ENCODE measurements at regions not wholly inside any gene's neighbourhood (a gene's known extent, or its start where the extent isn't known, plus 50 kb on each side); places are given as distances from the start of the nearest gene placed in this dataset.

DNA sequence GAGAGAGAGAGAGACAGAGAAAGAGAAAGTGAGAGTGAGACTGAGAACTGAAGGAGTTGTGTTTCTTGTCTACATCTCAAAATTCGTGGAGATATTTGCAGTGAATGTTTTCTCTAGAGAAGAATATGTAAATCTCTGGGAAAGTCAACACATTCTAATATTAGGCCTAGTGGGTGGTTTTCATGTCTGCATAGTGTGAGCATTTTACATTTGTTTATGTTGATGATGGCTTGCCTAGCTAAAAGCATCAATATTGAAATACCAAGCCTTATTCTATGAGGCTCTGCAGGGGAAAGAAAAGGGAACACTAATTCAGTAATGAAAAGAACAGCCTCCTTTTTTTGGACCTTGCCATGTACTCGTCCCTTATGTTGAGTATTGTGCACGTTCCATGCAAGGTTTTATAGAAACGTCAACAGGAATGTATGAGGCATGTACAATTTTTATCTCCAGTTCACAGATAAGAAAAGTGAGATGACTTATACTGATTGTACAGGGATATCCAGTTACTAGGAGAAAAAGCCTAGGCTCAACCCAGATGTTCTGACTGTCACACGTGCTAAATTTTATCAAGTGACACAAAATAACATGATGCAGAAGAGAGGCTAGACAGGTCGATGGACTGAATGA, 1288.9 kb upstream of the SLC10A2 start:
- no peak overlapping the region for H3K4me3 ChIP-seq (ENCODE audit: low read depth, low read length)
- no peak for DNase-seq (ENCODE audit: low read depth)

GRCh38 chr13:104327211-104327610, 1261.0 kb upstream of the SLC10A2 start:
- no peak for DNase-seq (ENCODE audit: low read depth)
- no peak overlapping the region for H3K4me3 ChIP-seq (ENCODE audit: low read depth, low read length)

DNA sequence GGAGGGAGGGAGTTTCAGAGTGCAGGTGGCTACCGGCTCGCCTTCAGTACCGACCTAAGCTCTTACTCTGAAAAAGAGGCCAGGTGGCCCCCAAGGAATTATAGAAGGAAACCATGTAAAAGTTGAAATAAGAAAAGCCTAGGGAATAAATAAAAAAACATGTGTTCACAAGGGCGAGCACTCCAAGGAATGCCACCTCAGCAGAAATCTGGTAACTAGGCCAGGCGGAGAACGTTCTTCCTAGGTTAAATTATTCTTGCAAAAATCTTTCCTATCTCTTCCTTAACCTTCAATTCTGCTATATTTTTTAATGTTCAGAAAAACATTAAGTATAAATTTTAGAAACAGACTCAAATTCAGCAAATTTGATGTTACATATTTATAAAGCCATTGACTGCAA, 1260.3 kb upstream of the SLC10A2 start:
- no peak overlapping the region for H3K4me3 ChIP-seq (ENCODE audit: low read depth, low read length)
- DNase-seq (ENCODE audit: low read depth), result no peak

DNA sequence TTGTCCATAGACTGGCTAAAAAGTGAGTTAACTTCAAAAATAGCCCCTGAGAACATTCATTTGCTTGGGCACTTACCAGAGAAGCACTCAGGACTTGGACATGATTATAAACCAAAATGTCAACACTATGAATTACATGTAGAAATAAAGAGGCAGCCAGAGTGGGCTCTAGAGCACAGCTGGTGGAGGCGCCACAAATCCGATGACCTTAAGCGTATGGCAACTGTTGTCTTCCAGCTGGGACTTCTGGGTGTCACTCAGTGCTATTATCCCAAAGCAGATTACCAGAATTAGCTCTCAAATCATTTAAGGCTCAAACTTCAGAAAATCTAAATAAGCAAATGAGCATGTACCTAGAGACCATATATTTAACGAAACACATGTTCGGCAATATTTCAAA, 1255.5 kb upstream of the SLC10A2 start:
- DNase-seq (ENCODE audit: low read depth), result no peak

GRCh38 chr13:104320446-104320845, 1254.2 kb upstream of the SLC10A2 start:
- no peak for DNase-seq (ENCODE audit: low read depth)
- no peak overlapping the region for H3K4me3 ChIP-seq (ENCODE audit: low read depth, low read length)

More for the DNA sequence above, 1255.5 kb upstream of the SLC10A2 start:
- no peak overlapping the region for H3K4me3 ChIP-seq (ENCODE audit: low read depth, low read length)

DNA sequence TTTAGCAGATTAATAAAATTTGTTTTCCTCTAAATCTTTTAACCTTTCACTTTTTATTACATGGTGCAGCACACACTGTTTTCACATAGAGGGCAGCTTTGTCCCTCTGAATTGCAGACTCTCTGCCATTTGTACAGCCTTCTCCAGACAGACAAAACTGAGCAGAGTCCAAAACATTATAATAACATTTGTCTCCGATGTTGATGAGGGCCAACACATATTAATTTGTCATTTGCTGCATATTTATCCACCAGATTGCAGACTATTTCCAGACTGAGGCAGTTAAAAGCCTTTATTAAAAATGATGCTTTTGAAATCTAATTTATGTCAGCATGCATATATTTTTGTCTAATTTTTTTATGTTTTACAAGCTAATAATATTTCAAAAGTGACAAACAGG, 1251.9 kb upstream of the SLC10A2 start:
- no peak for DNase-seq (ENCODE audit: low read depth)
- no peak overlapping the region for H3K4me3 ChIP-seq (ENCODE audit: low read depth, low read length)

GRCh38 chr13:104315606-104316005, 1249.4 kb upstream of the SLC10A2 start:
- H3K4me3 ChIP-seq (ENCODE audit: low read depth, low read length), result no peak overlapping the region

GRCh38 chr13:104314926-104315535, 1248.8 kb upstream of the SLC10A2 start:
- no peak overlapping the region for H3K4me3 ChIP-seq (ENCODE audit: low read depth, low read length)

More at GRCh38 chr13:104315606-104316005, 1249.4 kb upstream of the SLC10A2 start:
- DNase-seq (ENCODE audit: low read depth), result peak; percentile 93

GRCh38 chr13:104314321-104314720, 1248.1 kb upstream of the SLC10A2 start:
- DNase-seq (ENCODE audit: low read depth), result no peak

More at GRCh38 chr13:104314926-104315535, 1248.8 kb upstream of the SLC10A2 start:
- DNase-seq (ENCODE audit: low read depth), result no peak

GRCh38 chr13:104310861-104311260, 1244.6 kb upstream of the SLC10A2 start:
- no peak for DNase-seq (ENCODE audit: low read depth)
- no peak overlapping the region for H3K4me3 ChIP-seq (ENCODE audit: low read depth, low read length)

More at GRCh38 chr13:104314321-104314720, 1248.1 kb upstream of the SLC10A2 start:
- H3K4me3 ChIP-seq (ENCODE audit: low read depth, low read length), result no peak overlapping the region

GRCh38 chr13:104309431-104309830, 1243.2 kb upstream of the SLC10A2 start:
- no peak overlapping the region for H3K4me3 ChIP-seq (ENCODE audit: low read depth, low read length)
- no peak for DNase-seq (ENCODE audit: low read depth)

DNA sequence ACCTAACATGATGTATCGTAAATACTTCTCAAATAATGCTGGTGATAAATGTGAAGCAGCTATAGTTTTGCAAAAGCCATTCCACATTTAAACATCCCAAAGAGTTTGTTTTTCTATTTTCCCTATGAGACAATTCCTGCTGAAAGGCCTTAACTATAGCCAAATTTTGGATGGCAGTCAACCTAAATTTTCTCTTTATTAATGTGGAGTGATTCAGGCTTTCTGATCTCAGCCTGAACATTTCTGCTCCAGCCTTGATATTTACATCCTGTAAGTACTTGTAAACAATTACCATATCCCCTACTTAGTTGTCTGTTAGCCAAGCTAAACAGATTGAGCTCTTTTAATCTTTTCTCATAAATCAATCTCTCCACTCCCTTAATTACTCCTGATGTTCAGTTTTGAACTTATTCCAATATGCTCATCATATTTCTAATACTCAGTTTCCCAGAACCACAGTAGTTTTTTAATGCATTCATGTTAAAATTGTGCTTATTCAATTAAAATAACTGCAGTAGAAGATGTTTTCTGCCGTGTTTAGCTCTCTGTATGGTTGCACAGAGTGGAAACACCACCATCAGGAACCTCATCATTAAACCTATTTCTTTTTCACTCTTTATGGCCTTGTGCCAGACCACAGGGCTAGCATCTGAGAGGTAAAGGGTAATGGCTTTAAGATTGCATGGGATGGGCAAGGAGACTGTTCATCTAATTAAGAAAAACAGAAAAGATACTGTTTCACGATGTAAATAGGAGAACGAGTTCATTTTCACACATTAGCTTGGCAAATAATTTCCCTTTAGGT, 1235.2 kb upstream of the SLC10A2 start:
- no peak for DNase-seq (ENCODE audit: low read depth)
- no peak overlapping the region for H3K4me3 ChIP-seq (ENCODE audit: low read depth, low read length)

DNA sequence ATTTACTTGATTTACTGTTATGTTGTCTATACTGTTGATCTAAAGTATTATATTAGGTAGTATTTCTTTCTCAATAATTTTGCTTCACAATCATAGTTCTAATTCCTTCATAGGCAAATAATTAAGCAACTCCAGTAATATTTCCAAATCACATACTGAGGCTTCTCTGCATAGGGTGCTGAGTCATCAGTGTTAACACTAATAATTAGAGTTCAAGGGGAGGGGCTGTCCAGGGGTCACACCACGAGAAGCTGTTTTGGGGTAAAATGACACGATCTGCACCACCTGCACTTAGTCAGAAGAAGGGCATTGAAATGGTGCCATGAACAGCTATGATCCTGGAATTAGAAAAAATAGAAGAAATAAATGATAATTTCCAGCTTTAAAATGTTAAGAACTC, 1230.9 kb upstream of the SLC10A2 start:
- DNase-seq (ENCODE audit: low read depth), result no peak
- H3K4me3 ChIP-seq (ENCODE audit: low read depth, low read length), result no peak overlapping the region

- no peak for DNase-seq (ENCODE audit: low read depth)
- no peak overlapping the region for H3K4me3 ChIP-seq (ENCODE audit: low read depth, low read length)
These were observed 1230.1 kb upstream of the SLC10A2 start for GRCh38 chr13:104296286-104296685.

DNA sequence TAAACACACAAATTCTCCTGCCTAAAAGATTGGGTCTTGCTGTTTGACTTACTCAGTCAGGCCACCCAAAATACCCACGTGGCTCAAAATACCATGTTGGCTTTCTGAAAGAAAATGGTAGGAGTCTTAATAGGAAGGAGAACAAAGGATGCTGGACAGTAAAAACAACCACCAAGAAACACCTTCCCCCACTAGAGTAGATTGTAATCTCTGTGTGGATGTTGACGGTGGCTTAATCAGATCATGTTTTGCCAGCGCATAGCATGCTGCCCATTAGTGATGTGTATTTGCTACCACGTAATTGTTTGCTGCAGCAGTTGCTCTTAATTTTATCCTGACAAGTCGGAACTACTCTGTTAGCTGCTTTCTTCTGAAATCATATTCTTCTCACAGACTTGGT, 1229.3 kb upstream of the SLC10A2 start:
- no peak for DNase-seq (ENCODE audit: low read depth)

GRCh38 chr13:104289400-104289799, 1223.2 kb upstream of the SLC10A2 start:
- DNase-seq (ENCODE audit: low read depth), result no peak
- no peak overlapping the region for H3K4me3 ChIP-seq (ENCODE audit: low read depth, low read length)

More for the DNA sequence above, 1229.3 kb upstream of the SLC10A2 start:
- no peak overlapping the region for H3K4me3 ChIP-seq (ENCODE audit: low read depth, low read length)

DNA sequence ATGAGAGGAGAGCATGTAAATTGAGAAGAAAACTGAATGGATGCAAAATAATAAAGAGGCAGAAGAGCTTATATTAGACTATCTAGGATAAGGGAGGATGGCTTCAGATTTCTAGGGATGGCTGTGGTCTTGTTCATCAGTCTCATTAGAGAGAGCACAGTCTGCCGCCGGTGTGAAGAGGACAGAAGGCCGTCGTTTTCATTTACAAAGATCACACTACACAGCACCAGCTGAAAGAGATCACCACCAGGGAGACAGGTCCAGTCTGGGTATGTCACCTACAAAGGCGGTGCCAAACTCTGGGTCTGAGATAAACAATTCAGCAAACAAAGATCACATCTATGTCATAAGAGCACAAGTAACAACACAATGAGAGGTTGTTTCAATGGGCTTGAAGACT, 1222.3 kb upstream of the SLC10A2 start:
- H3K4me3 ChIP-seq (ENCODE audit: low read depth, low read length), result no peak overlapping the region
- no peak for DNase-seq (ENCODE audit: low read depth)

DNA sequence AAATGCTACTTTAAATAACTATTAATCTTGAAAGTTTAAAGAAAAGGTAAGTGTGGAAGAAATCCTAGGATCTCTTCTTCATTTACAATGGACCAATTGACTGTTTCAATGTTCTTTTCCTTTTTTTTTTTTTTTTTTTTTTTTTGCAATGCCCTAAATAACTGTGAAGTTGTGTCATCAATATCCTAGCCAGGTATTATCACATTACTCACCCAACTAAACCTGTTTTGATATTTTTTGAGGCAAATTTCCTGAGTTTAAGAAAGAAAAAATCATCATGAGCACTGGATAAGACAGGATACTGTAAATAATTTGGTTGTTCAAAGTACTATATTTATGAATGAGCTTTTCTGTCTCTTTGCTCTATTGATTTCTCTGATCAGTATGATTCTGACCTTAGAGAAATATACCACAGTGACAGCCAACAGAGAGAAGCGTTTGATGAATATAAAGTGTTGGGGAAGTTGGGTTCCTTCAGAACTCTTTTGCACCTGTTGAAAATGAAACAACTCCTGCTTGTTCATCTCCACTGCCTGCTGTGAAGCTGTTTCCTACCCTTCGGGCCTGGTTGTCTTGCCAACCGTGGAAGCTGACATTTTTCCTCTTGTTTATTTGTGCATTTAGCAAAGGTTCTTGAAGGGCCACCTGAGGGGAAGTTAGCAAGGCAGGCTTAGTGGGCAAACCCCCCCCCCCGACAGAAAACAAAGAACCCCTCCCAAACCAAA, 1220.5 kb upstream of the SLC10A2 start:
- no peak overlapping the region for H3K4me3 ChIP-seq (ENCODE audit: low read depth, low read length)
- no peak for DNase-seq (ENCODE audit: low read depth)

GRCh38 chr13:104281910-104282309, 1215.7 kb upstream of the SLC10A2 start:
- DNase-seq (ENCODE audit: low read depth), result no peak
- no peak overlapping the region for H3K4me3 ChIP-seq (ENCODE audit: low read depth, low read length)

- DNase-seq (ENCODE audit: low read depth), result no peak
- H3K4me3 ChIP-seq (ENCODE audit: low read depth, low read length), result no peak overlapping the region
These were observed 1204.5 kb upstream of the SLC10A2 start for GRCh38 chr13:104270731-104271130.

Measured in skeletal muscle cell (primary cell).